NCI-H2029 (cell line): ENCODE measurements at regions not wholly inside any gene's neighbourhood (a gene's known extent, or its start where the extent isn't known, plus 50 kb on each side); places are given as distances from the start of the nearest gene placed in this dataset.
"Not testable (repeated sequence)": the region's sequence is repeated elsewhere in the genome, so short reads cannot be mapped to it uniquely, and the experiment has no call there.

Experiments used
- DNase-seq: peaks from one replicate; lab custom pipeline; 2025; lab: John Stamatoyannopoulos, UW

DNA sequence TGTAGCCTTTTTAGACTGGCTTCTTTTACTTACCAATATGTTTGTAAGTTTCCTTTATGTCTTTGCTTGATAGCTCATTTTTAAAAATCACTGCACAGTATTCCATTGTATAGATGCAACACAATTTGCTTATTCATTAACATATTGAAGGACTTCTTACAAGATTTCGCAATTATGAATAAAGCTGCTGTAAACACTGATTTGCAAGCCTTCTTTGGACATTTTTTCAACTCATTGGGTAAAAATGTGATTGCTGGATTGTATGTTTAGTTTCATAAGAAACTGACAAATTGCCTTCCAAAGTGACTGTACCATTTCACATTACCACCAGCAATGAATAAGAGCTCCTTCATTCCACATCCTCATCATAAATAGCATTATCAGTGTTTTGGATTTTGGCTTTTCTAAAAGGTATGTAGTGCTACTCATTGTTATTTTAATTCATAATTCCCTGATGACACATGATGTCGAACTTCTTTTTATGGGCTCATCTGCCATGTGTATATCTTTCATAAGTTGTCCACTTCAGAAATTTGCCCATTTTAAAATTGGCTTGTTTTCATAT lies 80.7 kb downstream of the TFAP2B start:
- no peak for DNase-seq

DNA sequence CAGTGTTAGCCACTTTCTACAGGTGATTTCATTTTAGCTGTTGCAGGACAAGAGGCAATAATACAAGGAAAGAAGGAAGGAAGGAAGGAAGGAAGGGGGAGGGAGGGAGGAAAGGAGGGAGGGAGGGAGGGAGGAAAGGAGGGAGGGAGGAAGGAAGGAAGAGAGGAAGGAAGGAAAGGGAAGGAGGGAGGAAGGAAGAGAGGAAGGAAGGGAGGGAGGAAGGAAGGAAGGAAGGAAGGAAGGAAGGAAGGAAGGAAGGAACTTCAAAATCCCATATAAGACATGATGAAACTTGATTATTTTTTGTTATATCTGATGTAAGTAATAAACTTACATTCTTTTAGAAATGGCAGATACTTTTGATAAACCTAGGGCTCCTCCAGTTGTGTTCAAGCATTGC lies 83.6 kb downstream of the TFAP2B start:
- no peak for DNase-seq

DNA sequence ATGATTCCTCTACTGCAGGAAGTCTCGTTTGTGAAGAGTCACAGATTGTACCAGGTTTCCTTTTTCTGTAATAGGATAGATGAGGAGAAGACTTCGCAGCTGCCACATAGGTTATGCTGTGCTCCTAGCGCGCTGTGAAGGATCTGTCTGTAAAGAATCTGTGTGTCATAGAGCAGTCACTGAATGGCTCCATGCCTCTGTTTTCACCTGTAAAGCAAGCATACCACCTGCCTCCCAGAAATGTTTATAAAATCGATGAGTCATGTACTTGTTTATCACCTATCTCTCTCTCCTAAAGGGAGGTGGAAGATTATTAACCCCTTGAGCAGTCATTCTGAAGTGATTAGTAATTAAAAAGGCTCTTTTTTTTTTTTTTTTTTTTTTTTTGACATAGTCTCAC lies 86.6 kb downstream of the TFAP2B start:
- DNase-seq: no peak

DNA sequence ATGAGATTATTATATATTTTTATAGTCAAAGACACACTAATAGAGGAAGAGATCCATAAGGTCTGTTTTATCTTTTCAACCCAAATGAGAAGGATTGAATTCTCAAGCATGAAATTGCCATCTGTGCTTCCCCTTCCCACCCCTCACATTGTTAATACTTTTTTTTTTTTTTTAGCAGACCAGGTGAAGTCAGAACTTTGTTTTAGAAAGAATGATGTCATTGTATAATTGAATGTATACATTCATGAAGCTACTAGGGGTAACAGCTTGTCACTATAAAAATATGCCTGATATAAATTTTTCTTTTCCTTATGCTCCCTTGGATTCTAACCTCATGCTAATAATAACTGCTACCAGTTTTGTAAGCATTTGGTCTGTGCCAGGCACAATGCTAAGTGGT lies 88.9 kb downstream of the TFAP2B start:
- DNase-seq: no peak

DNA sequence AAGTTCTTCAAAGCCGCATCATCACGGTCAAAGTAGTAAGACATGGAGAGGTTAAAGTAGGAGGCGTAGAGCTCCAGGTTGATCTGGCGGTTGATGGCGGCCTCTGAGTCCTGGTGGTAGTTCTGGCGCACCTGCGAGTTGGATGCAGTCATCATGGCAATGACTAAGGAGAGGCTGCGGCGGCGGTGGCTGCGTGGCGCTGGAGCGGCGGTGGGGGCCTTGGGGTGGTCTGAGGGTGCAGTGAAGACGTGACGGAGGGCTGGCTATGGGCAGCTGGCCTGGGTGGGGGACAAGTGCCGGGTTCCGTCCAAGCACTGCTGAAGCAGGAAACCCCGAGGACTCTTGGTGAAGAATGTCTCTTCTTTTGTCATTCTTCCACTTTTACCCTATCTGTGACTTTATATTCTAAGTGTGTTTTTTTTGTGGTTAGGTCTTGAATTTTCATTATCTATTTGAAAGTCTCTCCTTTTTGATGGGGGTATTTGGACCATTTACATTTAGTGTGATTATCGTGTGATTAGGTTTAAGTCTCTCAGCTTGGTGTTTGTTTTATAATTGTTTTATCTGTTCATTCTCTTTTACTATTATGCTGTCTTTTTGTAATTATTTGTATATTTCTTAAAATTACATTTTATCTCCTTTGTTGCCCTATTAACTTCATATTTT lies 94.6 kb downstream of the TFAP2B start:
- DNase-seq: no peak

DNA sequence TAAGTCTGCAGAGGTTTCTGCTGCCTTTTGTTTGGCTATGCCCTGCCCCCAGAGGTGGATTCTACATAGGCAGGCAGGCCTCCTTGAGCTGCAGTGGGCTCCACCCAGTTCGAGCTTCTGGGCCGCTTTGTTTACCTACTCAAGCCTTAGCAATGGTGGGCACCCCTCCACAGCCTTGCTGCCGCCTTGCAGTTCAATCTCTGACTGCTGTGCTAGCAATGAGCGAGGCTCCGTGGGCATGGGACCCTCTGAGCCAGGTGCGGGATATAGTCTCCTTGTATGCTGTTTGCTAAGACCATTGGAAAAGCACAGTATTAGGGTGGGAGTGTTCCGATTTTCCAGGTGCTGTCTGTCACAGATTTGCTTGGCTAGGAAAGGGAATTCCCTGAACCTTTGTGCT lies 102.7 kb downstream of the TFAP2B start:
- DNase-seq: not testable (repeated sequence)

DNA sequence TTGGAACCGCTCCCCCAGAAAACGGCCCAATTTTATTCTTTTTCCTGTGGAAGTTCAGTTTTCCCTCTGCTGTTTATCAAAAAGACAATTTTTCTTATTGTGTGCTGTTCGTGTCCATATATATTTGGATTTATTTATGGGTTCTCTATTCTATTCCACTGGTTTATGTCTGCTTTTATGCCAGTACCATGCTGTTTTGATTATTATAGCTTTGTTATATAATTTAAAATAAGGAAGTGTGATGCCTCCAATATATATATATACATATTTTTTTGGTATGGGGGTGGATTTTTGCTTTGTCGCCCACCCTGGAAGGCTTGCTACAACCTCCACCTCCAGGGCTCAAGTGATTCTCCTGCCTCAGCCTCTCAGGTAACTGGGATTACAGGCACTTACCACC lies 103.3 kb downstream of the TFAP2B start:
- DNase-seq: no peak

DNA sequence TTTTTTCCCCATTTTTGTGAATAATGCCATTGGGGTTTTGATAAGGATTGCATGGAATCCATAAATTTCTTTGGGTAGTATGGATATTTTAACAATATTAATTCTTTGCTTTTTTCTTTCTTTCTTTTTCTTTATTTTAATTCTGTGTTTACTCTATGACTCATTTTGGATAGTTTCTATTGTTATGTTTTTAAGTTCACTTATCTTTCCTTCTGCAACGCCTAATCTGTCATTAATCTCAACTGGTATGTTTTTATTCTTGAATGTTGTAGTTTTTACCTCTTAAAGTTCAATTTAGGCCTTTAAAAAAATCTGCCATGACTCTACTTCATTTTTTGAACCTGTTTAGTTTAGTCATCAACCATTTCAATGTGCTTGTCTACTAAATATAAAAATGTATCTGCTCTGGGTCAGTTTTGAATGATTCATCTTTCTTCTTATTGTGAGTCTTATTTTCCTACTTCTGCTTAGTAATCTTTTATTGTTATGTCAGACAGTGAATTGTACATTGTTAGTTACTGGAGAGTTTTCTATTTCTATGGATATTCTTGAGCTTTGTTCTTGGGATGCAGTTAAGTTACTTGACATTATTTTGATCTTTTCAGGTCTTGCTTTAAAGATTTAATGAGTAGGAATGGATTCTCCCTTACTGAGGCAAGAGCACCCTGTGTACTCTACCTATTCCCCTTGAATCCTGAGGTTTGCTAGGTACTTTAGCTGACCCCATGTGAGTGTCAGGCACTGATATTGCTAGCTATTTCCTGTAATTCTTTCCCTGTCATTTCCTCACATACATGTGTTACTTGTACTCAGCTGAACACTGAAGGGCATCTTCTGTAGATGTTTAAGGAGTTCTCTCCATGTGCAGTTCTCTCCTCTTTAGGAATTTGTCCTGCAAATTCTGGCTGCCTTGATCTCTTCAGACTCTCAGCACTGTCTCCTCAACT lies 104.2 kb downstream of the TFAP2B start:
- no peak for DNase-seq

DNA sequence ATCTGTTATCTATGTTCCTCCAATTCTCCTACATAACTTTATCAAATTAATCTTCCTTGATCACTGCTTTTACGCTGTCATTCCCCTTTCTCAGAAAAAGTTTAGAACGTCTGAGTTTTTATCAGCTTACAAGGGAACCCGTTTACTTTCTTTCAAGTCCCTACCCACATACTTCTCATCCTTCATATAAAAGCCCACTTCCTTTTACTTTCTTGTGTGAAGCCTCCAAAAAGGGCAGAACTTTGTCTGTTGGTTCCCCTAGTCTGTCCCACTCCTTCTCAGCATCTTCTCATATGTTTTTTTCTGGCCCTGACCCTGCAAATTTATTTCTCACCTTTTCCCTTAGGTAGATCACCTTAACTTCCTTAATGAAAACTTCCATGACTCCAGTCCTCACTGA lies 106.1 kb downstream of the TFAP2B start:
- no peak for DNase-seq

DNA sequence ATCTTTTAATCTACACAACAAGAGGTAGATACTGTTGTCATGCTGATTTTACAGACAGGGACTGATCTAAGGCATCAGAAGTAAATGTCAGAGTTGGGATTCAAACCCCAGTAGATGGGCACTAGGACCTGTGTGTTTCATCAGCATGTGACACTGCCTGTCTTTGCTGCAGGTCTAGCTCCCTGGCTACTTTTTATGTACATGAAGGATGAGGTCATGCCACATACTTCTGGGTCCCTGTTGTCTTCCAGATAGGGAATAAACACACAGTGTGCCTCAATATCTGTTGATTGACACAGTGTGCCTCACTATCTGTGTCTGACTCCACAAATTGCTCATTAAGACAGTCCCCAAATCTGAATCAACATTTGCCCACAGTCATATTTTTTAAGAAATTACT lies 106.9 kb downstream of the TFAP2B start:
- DNase-seq: no peak

DNA sequence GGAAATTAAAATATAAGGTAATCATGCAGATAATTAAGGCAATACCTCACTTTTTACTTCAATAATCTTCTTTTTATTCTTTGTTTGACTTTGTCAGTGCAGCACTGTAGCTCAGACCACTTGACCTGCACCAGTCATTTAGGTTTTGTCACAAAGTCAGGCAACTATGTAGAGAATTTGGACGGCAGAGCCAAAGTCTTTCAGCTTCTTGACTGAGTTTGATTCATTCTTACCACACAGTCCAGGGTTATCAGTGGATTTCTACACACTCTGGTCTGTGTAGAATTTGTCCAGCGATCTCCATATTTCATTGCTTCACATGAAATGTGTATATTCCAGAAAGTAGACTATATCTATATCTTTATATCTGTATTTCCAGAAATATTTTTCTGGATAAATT lies 107.3 kb downstream of the TFAP2B start:
- DNase-seq: no peak

DNA sequence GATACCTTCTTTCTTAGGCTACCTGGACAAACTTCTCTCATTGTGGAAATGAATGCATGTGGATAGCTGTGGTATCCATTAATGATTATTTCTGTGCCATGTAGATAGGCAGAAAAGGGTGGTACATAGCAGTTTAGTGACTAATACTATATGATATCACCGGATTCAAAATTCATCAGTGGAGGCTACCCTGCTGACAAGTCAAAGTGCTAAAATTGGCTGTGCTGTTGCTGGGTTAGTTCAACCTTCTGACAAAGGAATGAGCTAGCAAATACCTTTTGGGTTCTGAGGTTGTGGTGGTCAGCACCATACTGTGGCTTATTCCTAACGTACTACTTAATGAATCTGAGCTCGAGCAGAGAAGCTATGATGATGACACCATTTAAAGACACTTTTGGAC lies 109.1 kb downstream of the TFAP2B start:
- DNase-seq: no peak

DNA sequence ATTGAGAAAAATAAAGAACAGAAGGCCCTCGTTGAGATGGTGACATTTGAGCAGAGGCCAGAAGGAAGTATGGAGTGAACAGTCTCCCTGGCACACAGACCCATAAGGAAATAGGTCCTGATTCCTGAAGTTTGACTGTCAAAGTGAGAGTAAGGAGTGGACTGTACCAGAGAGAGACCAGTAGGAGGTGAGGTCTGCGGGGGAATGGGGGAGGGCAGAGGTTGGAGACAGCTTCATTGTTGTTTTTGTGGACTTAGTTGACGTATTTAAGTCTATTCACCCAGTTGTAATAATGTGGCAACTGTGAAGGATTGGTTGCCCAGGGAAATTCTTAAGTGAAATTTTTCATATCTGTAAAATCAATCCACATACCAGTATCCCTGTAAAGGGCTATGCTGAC lies 110.7 kb downstream of the TFAP2B start:
- no peak for DNase-seq

DNA sequence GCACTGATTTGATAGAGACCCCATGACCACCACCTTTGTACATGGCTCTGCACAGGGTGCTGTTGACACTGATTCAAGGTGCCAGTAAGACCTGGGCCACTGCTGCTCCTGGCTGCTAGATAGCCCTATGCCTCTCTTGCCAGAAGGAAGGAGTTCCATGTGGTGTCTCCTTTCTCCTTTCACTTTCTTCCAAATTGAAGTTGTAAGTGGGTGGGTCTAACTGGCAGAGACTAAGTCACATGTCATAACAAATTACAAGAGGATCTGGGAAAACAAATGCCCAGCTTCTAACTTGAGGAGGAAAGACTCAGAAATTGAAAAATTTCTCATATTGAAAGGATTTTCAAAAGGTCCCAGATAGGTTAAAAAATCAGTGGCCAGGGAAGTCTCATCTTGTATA lies 116.8 kb downstream of the TFAP2B start:
- no peak for DNase-seq

DNA sequence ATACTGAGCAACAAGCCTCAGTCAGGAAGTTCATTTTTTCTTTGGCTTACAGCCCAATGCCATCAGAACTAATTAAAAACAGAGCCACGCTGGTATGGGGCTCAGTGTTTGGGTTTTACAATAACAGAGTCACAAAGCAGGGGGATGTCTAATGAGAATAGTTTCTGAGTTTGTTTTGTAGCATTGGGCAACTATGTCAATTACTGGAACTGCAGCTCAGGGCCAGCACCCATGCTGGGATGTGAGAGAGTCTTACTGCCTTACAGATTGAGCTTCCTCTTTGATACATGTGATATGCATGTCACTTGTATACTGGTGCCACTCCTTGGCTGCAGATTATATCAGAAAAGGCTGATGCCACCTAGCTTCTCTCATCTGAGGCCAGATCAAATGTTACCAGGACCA lies 117.6 kb downstream of the TFAP2B start:
- no peak for DNase-seq

DNA sequence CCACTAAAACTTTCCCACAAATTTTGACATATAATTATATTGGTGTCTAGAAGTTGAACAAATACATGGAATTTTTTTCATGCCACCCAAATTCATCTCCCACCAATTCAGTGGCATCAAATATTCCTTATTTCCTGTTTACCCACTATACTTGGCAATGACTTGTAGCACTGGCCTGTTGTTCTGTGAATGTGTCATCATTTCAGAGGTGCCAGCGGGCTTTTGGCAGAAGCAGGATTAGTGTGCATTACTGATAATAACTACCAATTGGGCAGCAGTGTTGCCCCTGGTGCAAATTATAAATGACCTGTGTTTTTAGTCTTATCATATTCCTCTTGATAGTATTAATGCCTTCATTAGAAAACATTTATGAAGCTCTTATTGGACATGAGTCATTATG lies 121.3 kb downstream of the TFAP2B start:
- no peak for DNase-seq

DNA sequence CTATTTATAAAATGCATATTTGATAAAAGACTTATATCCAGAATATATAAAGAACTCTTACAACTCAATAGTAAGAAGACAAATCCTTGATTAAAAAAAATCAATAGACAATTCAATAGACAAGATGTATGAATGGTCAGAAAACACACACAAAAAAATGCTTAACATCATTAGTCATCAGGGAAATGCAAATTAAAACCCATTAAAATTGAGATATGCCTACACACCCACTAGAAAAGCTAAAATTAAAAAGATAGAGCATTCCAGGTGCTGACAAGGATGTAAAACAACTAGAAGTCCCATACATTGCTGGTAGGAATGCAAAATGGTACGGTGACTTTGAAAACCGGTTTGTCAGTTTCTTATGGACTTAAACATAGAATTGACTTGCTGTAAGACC lies 127.1 kb downstream of the TFAP2B start:
- no peak for DNase-seq

DNA sequence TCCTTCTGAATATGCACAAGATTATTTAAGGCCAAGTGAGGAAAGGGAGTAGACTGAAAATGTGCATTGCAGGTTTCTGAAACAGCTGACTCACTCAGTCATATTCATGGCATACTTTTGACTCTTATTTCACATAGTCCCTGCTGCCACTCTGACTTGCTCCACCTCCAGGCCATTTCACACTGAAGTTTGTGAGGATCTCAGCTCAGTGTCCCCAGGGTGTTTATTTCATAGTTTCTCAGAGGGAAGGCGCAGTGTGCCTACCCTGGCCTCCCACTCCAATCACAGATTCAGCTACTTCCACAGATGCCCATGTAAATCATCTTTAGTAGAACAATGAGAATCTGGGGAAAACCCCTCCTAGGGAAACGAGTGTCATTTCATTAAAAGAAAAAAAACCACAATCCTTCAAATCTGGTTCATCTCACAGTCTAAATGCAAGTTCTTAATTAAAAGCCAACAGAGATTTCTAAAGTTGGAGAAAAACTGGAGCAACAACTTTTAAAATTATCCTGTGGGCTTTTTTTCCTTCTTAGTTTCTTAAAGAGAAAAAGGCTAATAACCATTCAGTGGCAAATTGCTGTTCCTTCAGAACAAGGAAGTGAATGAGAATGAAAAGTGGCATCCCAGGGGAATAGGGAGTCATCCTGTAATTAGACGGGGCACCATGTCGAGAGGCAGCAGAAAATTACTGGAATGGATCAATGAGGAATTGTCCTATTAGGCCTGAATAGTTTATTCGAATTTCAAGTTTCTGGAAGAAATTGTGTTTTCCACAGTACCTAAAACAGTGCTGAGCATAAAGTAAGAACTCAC lies 133.6 kb downstream of the TFAP2B start:
- no peak for DNase-seq

DNA sequence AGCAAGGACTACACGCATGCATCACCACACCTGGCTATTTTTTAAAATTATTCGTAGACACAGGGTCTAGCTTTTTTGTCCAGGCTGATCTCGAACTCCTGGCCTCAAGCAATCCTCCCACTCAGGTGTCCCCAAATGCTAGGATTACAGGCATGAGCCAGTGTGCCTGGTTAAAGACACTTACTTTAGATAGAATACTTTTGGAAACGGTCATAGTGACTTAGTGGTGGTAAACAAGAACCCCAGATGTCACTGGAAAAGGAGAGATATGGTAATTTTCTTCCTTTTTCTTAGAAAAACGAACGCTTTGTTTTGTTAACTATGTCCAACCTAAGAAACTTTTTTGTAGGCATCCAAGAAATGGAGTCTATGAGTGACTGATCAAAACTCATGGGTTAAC lies 137.3 kb downstream of the TFAP2B start:
- DNase-seq: no peak

DNA sequence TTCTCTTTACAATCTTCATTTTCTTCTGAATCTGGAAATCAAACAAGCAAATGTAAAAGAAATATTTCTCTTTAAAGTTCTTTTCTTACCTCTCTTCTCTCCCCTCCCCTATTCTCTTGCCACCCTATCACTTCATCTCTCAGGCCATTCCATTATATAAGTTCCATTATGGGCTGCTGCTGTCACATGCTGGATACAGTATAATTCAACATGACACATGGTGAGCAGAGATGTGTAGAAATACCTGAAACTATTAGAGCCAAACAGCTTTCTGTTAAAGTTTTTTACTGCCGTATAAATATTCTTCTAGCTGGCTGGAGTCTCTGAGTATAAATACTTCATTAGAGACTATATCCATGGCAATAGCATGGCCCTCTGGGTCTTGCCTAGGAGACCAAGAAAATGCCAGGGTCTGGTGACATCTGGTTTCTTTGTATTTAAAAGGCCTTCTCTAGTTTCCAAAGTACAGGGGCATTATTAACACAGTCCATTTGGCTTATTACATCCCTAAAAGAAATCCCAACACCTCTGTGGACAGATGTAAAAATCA lies 139.6 kb downstream of the TFAP2B start:
- no peak for DNase-seq

DNA sequence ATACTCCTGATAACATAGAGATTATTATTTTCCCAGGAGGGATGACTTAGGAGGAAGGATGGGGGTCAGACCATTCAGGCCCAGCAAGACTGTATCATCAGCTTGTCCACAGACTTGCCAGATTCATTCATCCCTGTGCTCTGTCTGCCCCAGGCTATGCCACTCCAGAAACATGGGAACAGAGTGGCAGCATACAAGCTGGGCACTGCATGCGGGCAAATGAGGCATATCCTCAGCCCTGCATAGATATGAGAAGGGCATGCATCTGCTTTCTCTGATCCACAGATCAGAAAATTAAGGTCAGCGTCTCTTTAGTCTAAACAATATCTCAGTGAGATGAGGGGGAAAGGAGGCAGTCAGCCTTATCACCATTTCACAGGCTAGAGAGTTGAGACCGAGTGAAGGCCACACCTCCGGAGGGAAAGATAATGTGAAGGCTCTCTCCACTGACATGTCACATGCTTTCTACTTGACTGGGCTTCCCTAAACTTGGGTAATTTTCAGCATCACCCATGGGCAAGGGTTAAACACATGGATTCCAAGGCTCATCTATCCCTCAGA lies 140.5 kb downstream of the TFAP2B start:
- DNase-seq: no peak

DNA sequence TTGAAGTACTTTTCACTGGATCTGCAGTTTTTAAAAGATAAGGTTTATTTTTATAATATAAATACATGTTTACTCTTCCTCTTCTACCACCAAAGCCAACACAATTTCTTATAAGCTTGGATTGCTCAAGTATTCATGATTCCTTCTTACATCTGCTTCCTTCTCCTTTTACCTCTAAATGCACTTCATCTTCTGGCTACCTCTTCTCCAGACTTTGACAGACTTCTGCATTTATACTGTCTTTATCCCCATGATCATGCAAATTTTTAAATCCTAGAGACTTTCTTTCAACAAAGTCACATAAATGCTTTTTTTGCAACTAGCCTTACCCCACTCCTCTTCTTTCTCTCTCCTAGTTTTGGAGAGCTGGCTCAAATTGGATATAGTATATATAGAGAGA lies 142.9 kb downstream of the TFAP2B start:
- no peak for DNase-seq
